Peyer's patch (tissue), 4 donors: ENCODE measurements at regions not wholly inside any gene's neighbourhood (a gene's known extent, or its start where the extent isn't known, plus 50 kb on each side); places are given as distances from the start of the nearest gene placed in this dataset.

Source experiments
- DNase-seq, 3 donors: peaks; one replicate each; pipeline ENCODE4 v3.0.0-alpha.2; 2017 to 2019
- H3K27ac ChIP-seq, 4 donors: fragments of 200-600 bp; sonication (generic); one replicate each; pipeline ENCODE4 v1.5.1; 2016 to 2019
- H3K27me3 ChIP-seq, 2 donors: fragments of 200-600 bp; sonication (generic); one replicate each; pipeline ENCODE4 v1.5.1; 2019
- H3K36me3 ChIP-seq, 3 donors: fragments of 200-600 bp; sonication (generic); one replicate each; pipeline ENCODE4 v1.5.1; 2016 to 2019
- H3K4me1 ChIP-seq, 4 donors: fragments of 200-600 bp; sonication (generic); one replicate each; pipeline ENCODE4 v1.5.1; 2016 to 2019
- H3K4me3 ChIP-seq, 4 donors: fragments of 200-600 bp; sonication (generic); 1 replicate in 3 of 4; 2 replicates in 1 of 4; pipeline ENCODE4 v1.5.1; 2016 to 2019; ENCODE audit warnings: mild to moderate bottlenecking in 1 of 4
- H3K9me3 ChIP-seq, 4 donors: fragments of 200-600 bp; sonication (generic); one replicate each; pipeline ENCODE4 v1.5.1; 2016 to 2019; ENCODE audit warnings: mild to moderate bottlenecking in 1 of 4
- POLR2A ChIP-seq, 2 donors: fragments of 450-650 bp; IDR thresholded peaks; one replicate each; pipeline ENCODE4 v1.5.1; 2017; ENCODE audit warnings: antibody characterized with exemption in 2 of 2, mild to moderate bottlenecking in 2 of 2, moderate library complexity in 2 of 2
- TF ChIP-seq, protein P1 (sequence below), 6 experiments: fragments of 450-650 bp in 4 of 6; fragments of 200-600 bp in 2 of 6; sonication (generic) in 1 of 6; IDR thresholded peaks; one replicate each; pipeline ENCODE4 v1.5.1; 2017 to 2019; ENCODE audit warnings: antibody characterized with exemption in 6 of 6, mild to moderate bottlenecking in 3 of 6, moderate library complexity in 1 of 6

DNA sequence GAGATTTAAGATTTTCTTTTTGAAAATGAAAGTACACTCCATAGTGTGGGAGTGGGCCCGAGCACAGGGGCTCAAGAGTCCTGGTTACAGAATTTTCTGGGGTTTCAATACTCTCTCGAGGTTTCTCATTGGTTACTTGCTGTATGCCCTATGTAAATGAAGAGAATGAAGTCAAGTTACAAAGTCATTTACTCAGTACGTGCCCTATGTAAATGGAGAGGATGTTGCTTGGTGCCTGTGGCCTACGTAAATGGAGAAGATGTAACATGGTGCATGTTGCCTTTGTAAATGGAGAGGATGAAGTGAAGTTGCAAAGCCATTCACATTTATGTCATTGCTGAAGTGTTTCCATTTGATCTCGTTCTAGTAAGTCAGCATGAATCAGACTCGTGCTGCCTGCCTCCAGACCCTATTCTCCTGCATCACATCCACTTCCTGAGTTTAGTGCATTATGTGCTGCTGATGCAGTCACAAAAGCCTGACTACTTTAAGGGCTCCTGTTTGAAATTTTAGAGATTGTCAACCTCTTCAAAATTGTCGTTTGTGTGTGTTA lies 302.0 kb downstream of the ZBBX start:
- H3K4me3 ChIP-seq, result no peak overlapping the region
- TF ChIP-seq, protein P1, sequence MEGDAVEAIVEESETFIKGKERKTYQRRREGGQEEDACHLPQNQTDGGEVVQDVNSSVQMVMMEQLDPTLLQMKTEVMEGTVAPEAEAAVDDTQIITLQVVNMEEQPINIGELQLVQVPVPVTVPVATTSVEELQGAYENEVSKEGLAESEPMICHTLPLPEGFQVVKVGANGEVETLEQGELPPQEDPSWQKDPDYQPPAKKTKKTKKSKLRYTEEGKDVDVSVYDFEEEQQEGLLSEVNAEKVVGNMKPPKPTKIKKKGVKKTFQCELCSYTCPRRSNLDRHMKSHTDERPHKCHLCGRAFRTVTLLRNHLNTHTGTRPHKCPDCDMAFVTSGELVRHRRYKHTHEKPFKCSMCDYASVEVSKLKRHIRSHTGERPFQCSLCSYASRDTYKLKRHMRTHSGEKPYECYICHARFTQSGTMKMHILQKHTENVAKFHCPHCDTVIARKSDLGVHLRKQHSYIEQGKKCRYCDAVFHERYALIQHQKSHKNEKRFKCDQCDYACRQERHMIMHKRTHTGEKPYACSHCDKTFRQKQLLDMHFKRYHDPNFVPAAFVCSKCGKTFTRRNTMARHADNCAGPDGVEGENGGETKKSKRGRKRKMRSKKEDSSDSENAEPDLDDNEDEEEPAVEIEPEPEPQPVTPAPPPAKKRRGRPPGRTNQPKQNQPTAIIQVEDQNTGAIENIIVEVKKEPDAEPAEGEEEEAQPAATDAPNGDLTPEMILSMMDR (IDR thresholded peaks at IDR 0.05), result no peak
- TF ChIP-seq POLR2A (IDR thresholded peaks at IDR 0.05), result no peak
- no peaks in the 10 kb centered on the region for H3K4me1 ChIP-seq
- no peaks in the 10 kb centered on the region for H3K9me3 ChIP-seq
- DNase-seq, result no peak
- no peaks in the 10 kb centered on the region for H3K27me3 ChIP-seq
- H3K36me3 ChIP-seq, result no peaks in the 10 kb centered on the region
- no peak overlapping the region for H3K27ac ChIP-seq

DNA sequence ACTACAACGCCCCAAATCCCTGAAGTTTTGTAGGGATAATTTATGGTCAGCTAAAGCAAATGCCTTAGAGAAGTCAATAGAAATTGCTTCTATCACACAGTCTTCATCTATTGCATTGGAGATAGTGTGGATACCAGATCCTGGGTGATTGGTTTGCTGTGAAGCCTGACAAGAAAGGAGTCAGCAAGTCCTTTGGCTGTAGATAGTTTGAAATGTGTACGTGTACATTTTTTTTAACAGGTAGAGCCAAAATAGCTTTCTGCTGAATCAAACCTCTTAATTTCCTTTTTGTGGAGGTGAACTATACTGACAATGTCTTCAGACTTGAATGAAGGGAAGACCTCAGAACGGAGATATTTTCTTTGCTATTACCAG lies 312.3 kb downstream of the ZBBX start:
- Histone ChIP-seq H3K4me3 (no peak overlapping the region), H3K27me3 (no peaks in the 10 kb centered on the region), H3K27ac (no peak overlapping the region), H3K36me3 (no peaks in the 10 kb centered on the region), H3K4me1 (no peaks in the 10 kb centered on the region), H3K9me3 (no peaks in the 10 kb centered on the region)
- no peak for DNase-seq
- TF ChIP-seq POLR2A (IDR thresholded peaks at IDR 0.05), result no peak
- TF ChIP-seq, protein P1 (IDR thresholded peaks at IDR 0.05), result no peak

DNA sequence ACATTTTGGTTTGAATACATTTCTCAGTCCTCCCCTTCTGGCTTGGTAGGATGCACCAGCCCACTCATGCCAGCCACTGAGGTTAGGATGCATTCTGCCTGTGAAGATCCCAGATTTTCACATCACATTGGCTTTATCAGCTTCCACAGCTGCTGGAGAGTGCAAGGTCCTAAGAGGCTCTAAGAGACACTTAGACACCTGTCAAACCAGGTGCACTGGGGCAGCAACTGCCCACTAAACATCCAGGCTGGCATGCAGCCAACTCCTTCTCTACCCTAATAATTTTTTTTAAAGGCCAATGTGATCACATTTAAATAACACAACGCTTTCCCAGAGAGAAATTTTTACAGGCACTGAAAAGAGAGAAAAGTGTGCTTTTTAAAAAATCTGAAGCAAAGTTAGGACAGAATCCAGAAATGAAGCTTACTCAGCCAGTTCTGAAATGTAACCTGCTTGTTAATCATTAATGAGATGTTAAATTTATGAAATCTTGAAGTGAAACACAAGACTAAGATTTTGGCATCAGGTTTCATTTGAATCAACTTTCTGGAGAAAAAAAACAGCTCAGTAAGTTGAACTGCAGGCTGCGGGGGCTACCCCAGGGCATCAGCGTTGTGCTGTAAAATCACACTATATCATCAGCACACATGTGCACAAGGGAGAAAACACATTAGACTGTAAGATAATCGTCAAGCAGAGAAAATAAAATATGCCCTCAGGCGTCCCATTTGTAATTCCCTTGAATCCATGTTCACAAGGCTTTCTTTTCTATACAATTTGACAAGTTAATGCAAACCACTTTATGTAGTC lies 312.9 kb downstream of the ZBBX start:
- Histone ChIP-seq H3K4me1 (no peaks in the 10 kb centered on the region), H3K4me3 (no peak overlapping the region), H3K9me3 (no peaks in the 10 kb centered on the region), H3K36me3 (no peaks in the 10 kb centered on the region), H3K27me3 (no peaks in the 10 kb centered on the region), H3K27ac (no peak overlapping the region)
- DNase-seq, result no peak
- TF ChIP-seq POLR2A (IDR thresholded peaks at IDR 0.05), result no peak
- TF ChIP-seq, protein P1 (IDR thresholded peaks at IDR 0.05), result no peak

DNA sequence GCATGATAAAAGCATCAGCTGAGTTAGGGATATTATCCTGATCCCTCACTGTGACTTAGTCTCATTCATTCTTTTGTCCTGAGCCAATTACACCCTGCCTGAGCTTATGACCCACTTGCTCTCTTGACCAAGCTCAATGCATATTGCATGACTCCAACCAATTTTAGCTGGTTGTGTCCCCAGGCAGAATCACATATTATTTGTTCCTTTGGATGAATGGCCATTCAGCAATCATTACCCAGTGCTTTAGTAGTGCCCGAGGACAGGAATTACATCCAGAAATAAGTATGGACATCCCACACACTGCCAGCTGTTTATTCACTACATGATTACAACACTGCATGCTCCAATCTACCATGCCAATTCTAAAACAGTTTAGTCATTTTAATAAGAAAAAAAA lies 322.5 kb downstream of the ZBBX start:
- DNase-seq, result no peak
- H3K27me3 ChIP-seq, result no peaks in the 10 kb centered on the region
- no peaks in the 10 kb centered on the region for H3K36me3 ChIP-seq
- no peaks in the 10 kb centered on the region for H3K4me1 ChIP-seq
- no peak overlapping the region for H3K27ac ChIP-seq
- H3K9me3 ChIP-seq, result no peaks in the 10 kb centered on the region
- no peak overlapping the region for H3K4me3 ChIP-seq
- TF ChIP-seq, protein P1 (IDR thresholded peaks at IDR 0.05), result no peak

DNA sequence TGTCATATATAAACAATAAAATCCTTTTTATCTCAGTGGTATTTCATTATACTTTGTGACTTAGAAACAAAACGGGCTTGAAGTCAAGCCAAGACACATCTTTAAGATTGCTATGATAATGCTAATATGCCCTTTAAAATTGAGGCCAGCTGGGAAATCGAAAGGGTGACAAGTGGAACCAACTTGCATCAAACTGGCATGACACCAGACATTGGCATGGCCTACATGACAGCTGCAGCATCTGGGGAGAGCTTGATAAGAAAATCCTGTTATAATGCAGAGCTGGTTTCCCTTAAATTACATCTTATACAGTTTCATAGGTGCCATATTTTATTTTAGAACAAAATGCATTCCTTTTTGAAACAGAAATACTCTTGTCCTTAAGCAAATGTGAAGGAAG lies 325.2 kb downstream of the ZBBX start:
- H3K27me3 ChIP-seq, result no peaks in the 10 kb centered on the region
- no peak overlapping the region for H3K27ac ChIP-seq
- no peak for DNase-seq
- no peaks in the 10 kb centered on the region for H3K36me3 ChIP-seq
- peaks cover 0 to 4% (median 0%) of the 10 kb centered on the region in 4 donors for H3K9me3 ChIP-seq
- TF ChIP-seq, protein P1 (IDR thresholded peaks at IDR 0.05), result no peak
- no peak for TF ChIP-seq POLR2A (IDR thresholded peaks at IDR 0.05)
- H3K4me3 ChIP-seq, result no peak overlapping the region
- H3K4me1 ChIP-seq, result no peaks in the 10 kb centered on the region
